ENCODE measurements at regions not wholly inside any gene's neighbourhood (a gene's known extent, or its start where the extent isn't known, plus 50 kb on each side); places are given as distances from the start of the nearest gene placed in this dataset.

DNA sequence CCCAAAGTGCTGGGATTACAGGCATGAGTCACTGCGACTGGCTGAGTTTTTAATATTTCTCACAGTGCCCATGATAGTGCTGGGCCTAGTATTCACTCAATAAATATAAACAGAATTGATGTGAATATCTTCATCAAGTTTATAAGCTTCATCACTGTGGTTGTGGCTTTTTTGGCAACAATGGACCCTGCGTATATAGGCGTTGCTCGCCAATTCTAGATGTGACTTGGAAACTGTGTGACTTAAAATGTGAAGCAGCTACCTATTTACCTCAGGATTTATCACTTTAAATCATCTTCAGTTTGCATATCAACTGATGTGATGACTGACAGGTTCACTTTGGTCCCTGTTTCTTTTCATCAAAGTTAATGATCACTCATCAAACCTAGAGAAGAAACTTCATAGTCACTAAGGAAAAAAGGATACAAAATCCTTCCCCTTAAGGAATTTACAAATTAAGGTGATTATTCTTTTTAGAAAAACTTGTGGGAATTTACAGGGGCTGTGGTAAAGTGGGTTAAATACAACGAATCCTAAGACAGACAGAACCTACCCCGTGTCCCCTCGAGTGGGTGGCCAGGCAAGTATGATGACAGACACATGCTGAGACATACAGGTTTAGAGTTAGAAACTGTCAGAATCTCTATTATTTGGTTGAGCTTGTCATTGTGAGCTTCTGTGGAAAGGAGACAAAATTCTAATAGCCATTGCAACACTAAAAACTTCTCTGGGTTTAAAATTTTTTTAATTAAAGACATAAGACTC is 101.3 kb downstream of the AKAP11 start:
- H3K4me3 ChIP-seq (ENCODE audit: low read length), result no peak overlapping the region
- TF ChIP-seq, protein P1, sequence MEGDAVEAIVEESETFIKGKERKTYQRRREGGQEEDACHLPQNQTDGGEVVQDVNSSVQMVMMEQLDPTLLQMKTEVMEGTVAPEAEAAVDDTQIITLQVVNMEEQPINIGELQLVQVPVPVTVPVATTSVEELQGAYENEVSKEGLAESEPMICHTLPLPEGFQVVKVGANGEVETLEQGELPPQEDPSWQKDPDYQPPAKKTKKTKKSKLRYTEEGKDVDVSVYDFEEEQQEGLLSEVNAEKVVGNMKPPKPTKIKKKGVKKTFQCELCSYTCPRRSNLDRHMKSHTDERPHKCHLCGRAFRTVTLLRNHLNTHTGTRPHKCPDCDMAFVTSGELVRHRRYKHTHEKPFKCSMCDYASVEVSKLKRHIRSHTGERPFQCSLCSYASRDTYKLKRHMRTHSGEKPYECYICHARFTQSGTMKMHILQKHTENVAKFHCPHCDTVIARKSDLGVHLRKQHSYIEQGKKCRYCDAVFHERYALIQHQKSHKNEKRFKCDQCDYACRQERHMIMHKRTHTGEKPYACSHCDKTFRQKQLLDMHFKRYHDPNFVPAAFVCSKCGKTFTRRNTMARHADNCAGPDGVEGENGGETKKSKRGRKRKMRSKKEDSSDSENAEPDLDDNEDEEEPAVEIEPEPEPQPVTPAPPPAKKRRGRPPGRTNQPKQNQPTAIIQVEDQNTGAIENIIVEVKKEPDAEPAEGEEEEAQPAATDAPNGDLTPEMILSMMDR (conservative IDR thresholded peaks at IDR 0.05; ENCODE audit: low read length), result no peak
- DNase-seq (ENCODE audit: low read depth), result no peak

DNA sequence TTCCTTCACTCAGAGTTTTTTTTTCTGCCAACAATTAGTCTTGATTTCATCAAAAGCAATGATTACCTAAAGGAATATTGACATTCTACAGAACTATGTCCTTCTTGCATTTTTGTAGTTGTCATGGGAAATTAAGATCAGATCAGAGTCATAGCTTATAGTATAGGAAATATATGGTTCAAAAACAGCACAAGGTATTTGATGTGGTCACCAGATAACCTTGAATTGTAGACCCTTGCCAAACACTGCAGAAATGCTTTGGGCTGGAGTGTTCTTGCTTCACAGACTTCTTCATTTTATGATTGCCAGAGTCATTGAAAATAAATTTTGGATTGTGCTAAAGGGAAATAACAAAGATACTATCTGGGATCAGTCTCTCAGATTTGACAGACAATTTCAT is 103.7 kb downstream of the AKAP11 start:
- TF ChIP-seq, protein P1 (conservative IDR thresholded peaks at IDR 0.05; ENCODE audit: low read length), result no peak
- DNase-seq (ENCODE audit: low read depth), result no peak

DNA sequence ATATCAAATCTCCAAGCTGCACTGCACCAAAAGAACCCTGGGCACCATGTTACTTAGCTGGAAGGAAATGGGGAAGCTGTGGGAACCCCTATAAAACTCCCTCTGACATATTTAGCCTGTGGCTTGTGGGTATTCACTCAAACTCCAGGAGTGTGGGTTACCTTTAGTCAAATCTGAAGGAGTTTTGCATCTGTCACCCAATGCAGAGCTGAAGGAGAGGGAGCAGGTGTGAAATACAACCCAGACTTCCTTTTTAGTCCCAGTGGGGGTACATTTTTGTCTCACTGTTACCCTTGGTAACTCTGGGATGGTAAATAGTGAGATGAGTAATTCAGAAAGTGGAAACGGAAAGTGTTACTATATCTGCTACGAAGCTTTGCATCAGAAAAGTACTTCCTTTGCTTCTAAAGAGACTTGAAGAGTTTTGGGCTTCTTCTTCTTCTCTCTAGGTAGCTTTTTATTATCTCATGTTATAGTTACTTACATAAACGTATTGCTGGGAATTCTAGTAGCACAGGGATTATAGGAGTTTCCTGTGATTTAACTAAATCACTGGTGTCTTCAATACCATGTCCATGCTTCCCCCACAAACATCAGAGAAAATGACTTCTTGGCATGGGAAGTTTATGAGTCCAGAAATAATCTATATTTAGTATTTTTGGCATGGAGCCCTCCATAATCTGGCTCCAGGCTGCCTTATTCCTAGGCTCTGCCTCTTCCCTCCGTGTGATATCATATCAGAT is 105.9 kb downstream of the AKAP11 start:
- no peak for DNase-seq (ENCODE audit: low read depth)
- no peak overlapping the region for H3K4me3 ChIP-seq (ENCODE audit: low read length)
- TF ChIP-seq, protein P1 (conservative IDR thresholded peaks at IDR 0.05; ENCODE audit: low read length), result no peak

More for the DNA sequence above, 103.7 kb downstream of the AKAP11 start:
- H3K4me3 ChIP-seq (ENCODE audit: low read length), result no peak overlapping the region

DNA sequence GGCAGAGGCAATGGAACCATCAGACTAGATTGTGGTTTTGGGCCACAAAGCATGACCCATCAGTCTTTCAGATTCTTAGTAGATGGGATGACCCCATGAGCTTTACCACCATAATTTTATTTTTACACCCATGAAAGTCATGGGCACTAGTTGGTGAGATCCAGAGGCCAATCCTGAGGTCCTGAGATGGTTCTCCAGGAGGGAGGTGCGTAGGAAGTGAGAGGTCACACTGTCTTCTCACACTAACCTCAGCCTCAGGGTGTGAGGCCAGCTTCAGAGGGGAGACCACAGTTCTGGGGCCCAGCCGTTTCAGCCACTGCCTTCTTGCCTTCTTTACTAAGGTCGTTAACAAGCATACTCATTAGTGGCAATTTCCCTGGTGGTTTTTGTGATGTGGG is 106.4 kb downstream of the AKAP11 start:
- H3K4me3 ChIP-seq (ENCODE audit: low read length), result no peak overlapping the region
- TF ChIP-seq, protein P1 (conservative IDR thresholded peaks at IDR 0.05; ENCODE audit: low read length), result no peak
- no peak for DNase-seq (ENCODE audit: low read depth)

DNA sequence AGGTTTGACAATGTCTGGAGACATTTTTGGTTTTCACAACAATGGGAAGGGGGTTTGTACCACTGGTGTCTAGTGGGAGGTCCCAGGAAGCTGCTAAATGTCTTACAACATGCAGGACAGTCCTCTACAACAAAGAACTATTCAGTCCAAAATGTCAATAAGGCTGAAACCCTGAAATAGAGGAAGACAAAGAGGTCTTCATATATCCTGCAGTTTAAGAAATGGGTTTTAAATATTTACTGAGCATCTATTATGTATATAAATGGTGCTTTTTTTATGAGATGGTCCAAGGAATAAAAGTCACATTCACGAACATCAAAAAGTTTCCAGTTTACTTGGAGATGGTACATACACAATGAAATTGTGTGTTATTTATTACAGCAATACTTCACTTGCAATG is 107.3 kb downstream of the AKAP11 start:
- TF ChIP-seq, protein P1 (conservative IDR thresholded peaks at IDR 0.05; ENCODE audit: low read length), result no peak
- no peak for DNase-seq (ENCODE audit: low read depth)
- H3K4me3 ChIP-seq (ENCODE audit: low read length), result no peak overlapping the region

DNA sequence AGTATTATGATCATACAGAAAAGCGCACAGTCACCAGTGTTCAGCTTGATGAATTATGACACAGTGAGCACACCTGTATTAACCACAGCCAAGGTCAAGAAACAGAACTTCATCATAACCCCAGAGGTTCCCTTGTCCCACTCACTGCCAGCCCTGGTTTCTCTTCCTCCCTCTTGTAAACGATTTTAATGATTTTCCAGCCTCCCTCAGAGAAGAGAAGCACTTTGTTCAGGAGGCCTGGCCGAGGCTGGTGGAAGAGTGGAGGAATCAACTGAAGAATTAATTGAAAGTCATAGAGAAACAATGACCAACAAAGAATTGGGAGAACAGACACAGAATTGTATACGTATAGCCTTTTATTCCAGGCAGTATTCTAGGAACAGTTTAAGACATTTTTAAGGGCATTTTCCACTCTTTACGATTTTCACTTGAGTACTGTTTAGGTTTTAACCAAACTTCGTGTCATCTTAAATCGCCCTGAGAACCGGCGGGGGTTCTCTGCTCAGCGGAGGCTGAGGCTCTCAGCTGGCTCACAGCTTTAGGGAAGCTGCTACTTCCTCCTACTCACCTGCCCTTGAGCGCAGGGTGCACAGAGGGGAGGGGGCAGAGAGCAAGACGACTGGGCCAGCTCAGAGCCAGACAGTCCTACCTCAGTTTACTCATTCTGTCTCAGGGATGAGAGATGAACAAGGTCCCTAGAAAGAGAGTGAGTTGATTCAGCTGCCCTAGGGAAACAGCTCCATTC is 108.6 kb downstream of the AKAP11 start:
- H3K4me3 ChIP-seq (ENCODE audit: low read length), result no peak overlapping the region
- TF ChIP-seq, protein P1 (conservative IDR thresholded peaks at IDR 0.05; ENCODE audit: low read length), result no peak

More for the DNA sequence above, 108.6 kb downstream of the AKAP11 start:
- DNase-seq (ENCODE audit: low read depth), result no peak
